NCI-H1694 (cell line): ENCODE measurements at regions not wholly inside any gene's neighbourhood (a gene's known extent, or its start where the extent isn't known, plus 50 kb on each side); places are given as distances from the start of the nearest gene placed in this dataset.

Experiments used
- DNase-seq: peaks from one replicate; lab custom pipeline; 2025; lab: John Stamatoyannopoulos, UW

GRCh38 chr6:99868074-99868702, 125.8 kb downstream of the MCHR2 start:
- DNase-seq, result peak; percentile 70
